ENCODE measurements at regions not wholly inside any gene's neighbourhood (a gene's known extent, or its start where the extent isn't known, plus 50 kb on each side); places are given as distances from the start of the nearest gene placed in this dataset.

DNA sequence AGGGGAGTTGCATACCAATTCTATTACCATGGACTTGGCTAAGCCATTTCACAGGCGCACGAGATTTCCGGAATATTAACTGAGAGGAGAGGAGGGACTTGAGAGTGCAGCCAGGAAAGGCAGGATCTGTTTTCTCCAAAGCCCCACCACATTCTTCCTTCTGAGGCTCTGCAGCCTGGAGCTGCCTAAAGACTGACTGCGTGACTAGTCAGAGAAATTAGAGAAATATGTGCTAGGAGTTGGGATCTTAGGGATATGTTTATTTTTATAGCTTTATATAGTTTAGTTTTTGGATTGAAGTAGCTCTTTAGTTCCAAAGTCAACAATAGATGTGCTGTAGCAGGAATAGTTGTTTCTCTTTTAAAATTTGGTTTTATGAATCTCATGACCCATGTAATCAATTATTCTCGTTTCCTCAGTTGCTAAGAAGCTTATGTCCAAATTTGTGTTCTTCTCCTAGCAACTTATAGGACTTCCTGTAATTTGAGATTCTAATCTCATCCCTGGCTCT, 300.1 kb upstream of the DDX53 start:
- TF ChIP-seq MAX (IDR thresholded peaks at IDR 0.05) (no peak), RAD21 (conservative IDR thresholded peaks at IDR 0.05 in 1 of 2, IDR thresholded peaks at IDR 0.05 in 1 of 2) (no peak), PHF8 (IDR thresholded peaks at IDR 0.05; ENCODE audit: borderline replicate concordance, low read depth) (no peak), SMC3 (IDR thresholded peaks at IDR 0.05) (no peak), CHD2 (IDR thresholded peaks at IDR 0.05; ENCODE audit: low read length, partially characterized antibody) (no peak), POLR2A (IDR thresholded peaks at IDR 0.05; ENCODE audit: low read length) (no peak), CTCF (IDR thresholded peaks at IDR 0.05) (no peak), HOXB5 (CRISPR knock-in tag; IDR thresholded peaks at IDR 0.05) (no peak), MAZ (IDR thresholded peaks at IDR 0.05; ENCODE audit: borderline replicate concordance, low read depth, low read length) (no peak)
- TF ChIP-seq, protein P1, sequence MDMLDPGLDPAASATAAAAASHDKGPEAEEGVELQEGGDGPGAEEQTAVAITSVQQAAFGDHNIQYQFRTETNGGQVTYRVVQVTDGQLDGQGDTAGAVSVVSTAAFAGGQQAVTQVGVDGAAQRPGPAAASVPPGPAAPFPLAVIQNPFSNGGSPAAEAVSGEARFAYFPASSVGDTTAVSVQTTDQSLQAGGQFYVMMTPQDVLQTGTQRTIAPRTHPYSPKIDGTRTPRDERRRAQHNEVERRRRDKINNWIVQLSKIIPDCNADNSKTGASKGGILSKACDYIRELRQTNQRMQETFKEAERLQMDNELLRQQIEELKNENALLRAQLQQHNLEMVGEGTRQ (IDR thresholded peaks at IDR 0.05), result no peak
- TF ChIP-seq, protein P2, sequence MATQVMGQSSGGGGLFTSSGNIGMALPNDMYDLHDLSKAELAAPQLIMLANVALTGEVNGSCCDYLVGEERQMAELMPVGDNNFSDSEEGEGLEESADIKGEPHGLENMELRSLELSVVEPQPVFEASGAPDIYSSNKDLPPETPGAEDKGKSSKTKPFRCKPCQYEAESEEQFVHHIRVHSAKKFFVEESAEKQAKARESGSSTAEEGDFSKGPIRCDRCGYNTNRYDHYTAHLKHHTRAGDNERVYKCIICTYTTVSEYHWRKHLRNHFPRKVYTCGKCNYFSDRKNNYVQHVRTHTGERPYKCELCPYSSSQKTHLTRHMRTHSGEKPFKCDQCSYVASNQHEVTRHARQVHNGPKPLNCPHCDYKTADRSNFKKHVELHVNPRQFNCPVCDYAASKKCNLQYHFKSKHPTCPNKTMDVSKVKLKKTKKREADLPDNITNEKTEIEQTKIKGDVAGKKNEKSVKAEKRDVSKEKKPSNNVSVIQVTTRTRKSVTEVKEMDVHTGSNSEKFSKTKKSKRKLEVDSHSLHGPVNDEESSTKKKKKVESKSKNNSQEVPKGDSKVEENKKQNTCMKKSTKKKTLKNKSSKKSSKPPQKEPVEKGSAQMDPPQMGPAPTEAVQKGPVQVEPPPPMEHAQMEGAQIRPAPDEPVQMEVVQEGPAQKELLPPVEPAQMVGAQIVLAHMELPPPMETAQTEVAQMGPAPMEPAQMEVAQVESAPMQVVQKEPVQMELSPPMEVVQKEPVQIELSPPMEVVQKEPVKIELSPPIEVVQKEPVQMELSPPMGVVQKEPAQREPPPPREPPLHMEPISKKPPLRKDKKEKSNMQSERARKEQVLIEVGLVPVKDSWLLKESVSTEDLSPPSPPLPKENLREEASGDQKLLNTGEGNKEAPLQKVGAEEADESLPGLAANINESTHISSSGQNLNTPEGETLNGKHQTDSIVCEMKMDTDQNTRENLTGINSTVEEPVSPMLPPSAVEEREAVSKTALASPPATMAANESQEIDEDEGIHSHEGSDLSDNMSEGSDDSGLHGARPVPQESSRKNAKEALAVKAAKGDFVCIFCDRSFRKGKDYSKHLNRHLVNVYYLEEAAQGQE (IDR thresholded peaks at IDR 0.05), result no peak
